Muscle of arm (tissue), 1 donor: ENCODE measurements at regions not wholly inside any gene's neighbourhood (a gene's known extent, or its start where the extent isn't known, plus 50 kb on each side); places are given as distances from the start of the nearest gene placed in this dataset.

ENCODE experiments used
- DNase-seq: peaks from one replicate; pipeline ENCODE4 v3.0.0-alpha.2; 2013

- no peak for DNase-seq
These were observed 65.1 kb downstream of the SLC4A3 start for GRCh38 chr2:219692521-219692920.

- no peak for DNase-seq
These were observed 67.8 kb downstream of the SLC4A3 start for GRCh38 chr2:219695145-219695709.

- no peak for DNase-seq
These were observed 70.6 kb downstream of the SLC4A3 start for GRCh38 chr2:219697811-219698747.

GRCh38 chr2:219698748-219699439 lies 71.5 kb downstream of the SLC4A3 start:
- no peak for DNase-seq

- DNase-seq = no peak
These were observed 72.0 kb downstream of the SLC4A3 start for GRCh38 chr2:219699440-219699821.

GRCh38 chr2:219701847-219702634 lies 74.6 kb downstream of the SLC4A3 start:
- no peak for DNase-seq

GRCh38 chr2:219702796-219703545 lies 75.5 kb downstream of the SLC4A3 start:
- no peak for DNase-seq

GRCh38 chr2:219704878-219705277 lies 77.4 kb downstream of the SLC4A3 start:
- DNase-seq = no peak

- no peak for DNase-seq
These were observed 79.4 kb downstream of the SLC4A3 start for GRCh38 chr2:219706823-219707281.

GRCh38 chr2:219707496-219708285 lies 80.3 kb downstream of the SLC4A3 start:
- no peak for DNase-seq

GRCh38 chr2:219709331-219709761 lies 81.9 kb downstream of the SLC4A3 start:
- no peak for DNase-seq

GRCh38 chr2:219713110-219713509 lies 85.7 kb downstream of the SLC4A3 start:
- no peak for DNase-seq

- DNase-seq = no peak
These were observed 87.4 kb downstream of the SLC4A3 start for GRCh38 chr2:219714681-219715400.

GRCh38 chr2:219718066-219718465 lies 90.6 kb downstream of the SLC4A3 start:
- no peak for DNase-seq

- no peak for DNase-seq
These were observed 92.1 kb downstream of the SLC4A3 start for GRCh38 chr2:219719521-219719920.

- DNase-seq = no peak
These were observed 93.5 kb downstream of the SLC4A3 start for GRCh38 chr2:219720956-219721355.

GRCh38 chr2:219722276-219722879 lies 94.9 kb downstream of the SLC4A3 start:
- no peak for DNase-seq

- DNase-seq = no peak
These were observed 95.9 kb downstream of the SLC4A3 start for GRCh38 chr2:219723311-219723710.

- DNase-seq = no peak
These were observed 97.2 kb downstream of the SLC4A3 start for GRCh38 chr2:219724628-219725027.
